PC-3 (cell line): ENCODE measurements at regions not wholly inside any gene's neighbourhood (a gene's known extent, or its start where the extent isn't known, plus 50 kb on each side); places are given as distances from the start of the nearest gene placed in this dataset.

ENCODE experiments used
- EZH2 ChIP-seq: fragments of 300-600 bp; sonication (generic); IDR thresholded peaks from one replicate; pipeline ENCODE4 v1.6.1; 2017; ENCODE audit warnings: antibody characterized with exemption, mild to moderate bottlenecking, low read length; ENCODE audit not compliant: unreplicated experiment
- TF ChIP-seq, protein P1 (sequence below): fragments of 300-600 bp; sonication (generic); conservative IDR thresholded peaks from 2 replicates; pipeline ENCODE4 v1.5.1; 2017; ENCODE audit warnings: antibody characterized with exemption, low read depth, mild to moderate bottlenecking, low read length

DNA sequence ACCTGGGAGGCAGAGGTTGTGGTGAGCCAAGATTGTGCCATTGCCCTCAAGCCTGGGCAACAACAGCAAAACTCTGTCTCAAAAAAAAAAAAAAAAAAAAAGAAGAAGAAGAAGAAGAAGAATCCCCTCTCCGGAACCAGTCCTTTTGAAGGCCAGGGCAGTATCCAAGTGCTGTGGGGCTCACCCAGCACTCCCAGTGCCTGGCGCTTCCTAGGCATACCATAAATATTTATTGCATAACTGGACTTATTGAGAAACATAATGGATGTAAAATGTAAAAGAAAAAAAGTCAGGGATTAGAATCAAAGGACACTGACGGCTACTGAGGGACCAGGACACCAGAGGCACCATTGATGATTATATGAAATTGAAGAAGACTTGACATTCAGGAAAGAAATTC, 162.1 kb upstream of the KIT start:
- TF ChIP-seq, protein P1, sequence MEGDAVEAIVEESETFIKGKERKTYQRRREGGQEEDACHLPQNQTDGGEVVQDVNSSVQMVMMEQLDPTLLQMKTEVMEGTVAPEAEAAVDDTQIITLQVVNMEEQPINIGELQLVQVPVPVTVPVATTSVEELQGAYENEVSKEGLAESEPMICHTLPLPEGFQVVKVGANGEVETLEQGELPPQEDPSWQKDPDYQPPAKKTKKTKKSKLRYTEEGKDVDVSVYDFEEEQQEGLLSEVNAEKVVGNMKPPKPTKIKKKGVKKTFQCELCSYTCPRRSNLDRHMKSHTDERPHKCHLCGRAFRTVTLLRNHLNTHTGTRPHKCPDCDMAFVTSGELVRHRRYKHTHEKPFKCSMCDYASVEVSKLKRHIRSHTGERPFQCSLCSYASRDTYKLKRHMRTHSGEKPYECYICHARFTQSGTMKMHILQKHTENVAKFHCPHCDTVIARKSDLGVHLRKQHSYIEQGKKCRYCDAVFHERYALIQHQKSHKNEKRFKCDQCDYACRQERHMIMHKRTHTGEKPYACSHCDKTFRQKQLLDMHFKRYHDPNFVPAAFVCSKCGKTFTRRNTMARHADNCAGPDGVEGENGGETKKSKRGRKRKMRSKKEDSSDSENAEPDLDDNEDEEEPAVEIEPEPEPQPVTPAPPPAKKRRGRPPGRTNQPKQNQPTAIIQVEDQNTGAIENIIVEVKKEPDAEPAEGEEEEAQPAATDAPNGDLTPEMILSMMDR, result no peak
- TF ChIP-seq EZH2, result no peak
